Mononuclear cell (primary cell): ENCODE measurements at regions not wholly inside any gene's neighbourhood (a gene's known extent, or its start where the extent isn't known, plus 50 kb on each side); places are given as distances from the start of the nearest gene placed in this dataset.
"Not testable (repeated sequence)": the region's sequence is repeated elsewhere in the genome, so short reads cannot be mapped to it uniquely, and the experiment has no call there.

Experiments
- H3K27me3 ChIP-seq: 2 replicates; pipeline ENCODE4 v1.6.0; 2011; ENCODE audit warnings: low read length, control low read depth; ENCODE audit not compliant: insufficient read depth
- H3K4me1 ChIP-seq: 2 replicates; pipeline ENCODE4 v1.5.1; 2011; ENCODE audit warnings: mild to moderate bottlenecking, low read length, control low read depth; ENCODE audit not compliant: insufficient read depth
- H3K4me3 ChIP-seq: 2 replicates; pipeline ENCODE4 v1.5.1; 2011; ENCODE audit warnings: mild to moderate bottlenecking, low read length, moderate library complexity
- H3K9me3 ChIP-seq: 2 replicates; pipeline ENCODE4 v1.5.1; 2011; ENCODE audit warnings: low read depth, mild to moderate bottlenecking, control low read depth, low read length

DNA sequence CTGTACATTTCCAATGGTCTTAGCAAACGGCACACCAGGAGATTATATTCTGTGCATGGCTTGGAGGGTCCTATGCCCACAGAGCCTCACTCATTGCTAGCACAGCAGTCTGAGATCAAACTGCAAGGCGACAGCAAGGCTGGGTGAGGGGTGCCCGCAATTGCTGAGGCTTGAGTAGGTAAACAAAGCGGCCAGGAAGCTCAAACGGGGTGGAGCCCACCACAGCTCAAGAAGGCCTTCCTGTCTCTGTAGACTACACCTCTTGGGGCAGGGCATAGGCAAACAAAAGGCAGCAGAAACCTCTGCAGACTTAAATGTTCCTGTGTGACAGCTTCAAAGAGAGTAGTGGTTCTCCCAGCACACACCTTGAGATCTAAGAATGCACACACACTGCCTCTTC is 91.3 kb downstream of the OR4A5 start:
- not testable (repeated sequence) for H3K4me1 ChIP-seq, H3K27me3 ChIP-seq, H3K4me3 ChIP-seq
- H3K9me3 ChIP-seq, result peaks cover 28% of the 10 kb centered on the region

DNA sequence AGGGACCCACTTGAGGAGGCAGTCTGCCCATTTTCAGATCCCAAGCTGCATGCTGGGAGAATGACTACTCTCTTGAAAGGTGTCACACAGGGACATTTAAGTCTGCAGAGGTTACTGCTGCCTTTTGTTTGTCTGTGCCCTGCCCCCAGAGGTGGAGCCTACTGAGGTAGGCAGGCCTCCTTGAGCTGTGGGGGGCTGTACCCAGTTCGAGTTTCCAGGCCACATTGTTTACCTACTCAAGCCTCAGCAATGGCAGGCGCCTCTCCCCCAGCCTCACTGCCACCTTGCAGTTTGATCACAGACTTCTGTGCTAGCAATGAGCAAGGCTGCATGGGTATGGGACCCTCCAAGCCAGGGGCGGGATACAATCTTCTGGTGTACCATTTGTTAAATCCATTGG is 126.0 kb downstream of the OR4A5 start:
- no peaks in the 10 kb centered on the region for H3K4me1 ChIP-seq
- no peaks in the 10 kb centered on the region for H3K27me3 ChIP-seq
- H3K4me3 ChIP-seq, result no peak overlapping the region
- H3K9me3 ChIP-seq, result peaks cover 26% of the 10 kb centered on the region

- H3K4me1 ChIP-seq, H3K27me3 ChIP-seq, H3K4me3 ChIP-seq: not testable (repeated sequence)
- peaks cover 72% of the 10 kb centered on the region for H3K9me3 ChIP-seq
Observed at GRCh38 chr11:54855047-54855446, 148.4 kb downstream of the OR4A5 start.
